ENCODE measurements at regions not wholly inside any gene's neighbourhood (a gene's known extent, or its start where the extent isn't known, plus 50 kb on each side); places are given as distances from the start of the nearest gene placed in this dataset.

DNA sequence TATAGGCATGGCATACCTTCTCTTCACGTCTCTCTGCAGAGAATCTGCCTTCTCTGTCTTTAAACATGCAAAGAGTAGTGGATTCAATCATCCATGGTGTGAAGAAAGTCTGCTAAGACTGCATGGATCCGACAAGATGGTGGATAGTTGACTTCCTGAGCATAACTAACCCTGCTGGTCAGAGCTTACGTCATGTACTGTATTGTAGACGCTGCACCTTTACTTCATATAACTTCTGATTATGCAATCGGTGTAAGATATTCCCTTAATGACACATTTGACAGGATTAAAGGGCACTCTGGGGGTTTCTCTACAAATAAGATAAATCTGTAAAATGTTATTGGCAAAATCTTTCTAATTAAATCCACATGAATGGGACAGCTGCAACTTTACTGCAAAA is 240.3 kb upstream of the NREP start:
- TF ChIP-seq, protein P1, sequence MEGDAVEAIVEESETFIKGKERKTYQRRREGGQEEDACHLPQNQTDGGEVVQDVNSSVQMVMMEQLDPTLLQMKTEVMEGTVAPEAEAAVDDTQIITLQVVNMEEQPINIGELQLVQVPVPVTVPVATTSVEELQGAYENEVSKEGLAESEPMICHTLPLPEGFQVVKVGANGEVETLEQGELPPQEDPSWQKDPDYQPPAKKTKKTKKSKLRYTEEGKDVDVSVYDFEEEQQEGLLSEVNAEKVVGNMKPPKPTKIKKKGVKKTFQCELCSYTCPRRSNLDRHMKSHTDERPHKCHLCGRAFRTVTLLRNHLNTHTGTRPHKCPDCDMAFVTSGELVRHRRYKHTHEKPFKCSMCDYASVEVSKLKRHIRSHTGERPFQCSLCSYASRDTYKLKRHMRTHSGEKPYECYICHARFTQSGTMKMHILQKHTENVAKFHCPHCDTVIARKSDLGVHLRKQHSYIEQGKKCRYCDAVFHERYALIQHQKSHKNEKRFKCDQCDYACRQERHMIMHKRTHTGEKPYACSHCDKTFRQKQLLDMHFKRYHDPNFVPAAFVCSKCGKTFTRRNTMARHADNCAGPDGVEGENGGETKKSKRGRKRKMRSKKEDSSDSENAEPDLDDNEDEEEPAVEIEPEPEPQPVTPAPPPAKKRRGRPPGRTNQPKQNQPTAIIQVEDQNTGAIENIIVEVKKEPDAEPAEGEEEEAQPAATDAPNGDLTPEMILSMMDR (conservative IDR thresholded peaks at IDR 0.05 in 1 of 2, IDR thresholded peaks at IDR 0.05 in 1 of 2; ENCODE audit: extremely low read depth in 1 of 2, insufficient read depth in 1 of 2, low read depth in 1 of 2, low read length in 2 of 2) = no peak
- TF ChIP-seq EZH2 (IDR thresholded peaks at IDR 0.05; ENCODE audit: borderline replicate concordance, low read length) = no peak
